GM12878 (cell line): ENCODE measurements at regions not wholly inside any gene's neighbourhood (a gene's known extent, or its start where the extent isn't known, plus 50 kb on each side); places are given as distances from the start of the nearest gene placed in this dataset.

Experiments used
- ATAC-seq: fragments of 200-7000 bp; cut with Tn5 transposase; 3 replicates; pipeline ENCODE4 v1.9.1; 2020; ENCODE audit warnings: mild to moderate bottlenecking, moderate library complexity
- BruUV-seq: library from RNA; stranded (reverse); fragments of 400-500 nt; replicated peaks from 2 replicates; lab custom pipeline; 2021; lab: Mats Ljungman, UMichigan
- CTCF ChIA-PET: fragments of 300-600 bp; sonication (Branson Sonifier 250); formaldehyde crosslinking; extraction: SDS; loops from one replicate; lab custom pipeline; 2021; ENCODE audit warnings: inconsistent platforms; lab: Yijun Ruan, JAX
- POLR2A ChIA-PET: fragments of 350-600 bp; formaldehyde crosslinking; extraction: SDS; loops from one replicate; lab custom pipeline; 2021; ENCODE audit warnings: inconsistent platforms; lab: Charles Lee
- RAD21 ChIA-PET: fragments of 300-600 bp; sonication (Branson Sonifier 250); formaldehyde crosslinking; loops from one replicate; lab custom pipeline; 2023; ENCODE audit warnings: antibody characterized with exemption; ENCODE audit not compliant: unreplicated experiment; lab: Charles Lee
- SMC1A ChIA-PET: fragments of 300-600 bp; sonication (Branson Sonifier 250); formaldehyde crosslinking; loops from one replicate; lab custom pipeline; 2023; ENCODE audit not compliant: unreplicated experiment, uncharacterized antibody; lab: Charles Lee
- DNase-seq: peaks from one replicate; pipeline ENCODE4 v3.0.0-alpha.2; 2011; ENCODE audit warnings: low read depth, low spot score
- FAIRE-seq: peaks from 3 replicates; lab custom pipeline; 2011; peaks lifted over from hg19 to GRCh38; lab: Jason Lieb, UNC
- H2AFZ ChIP-seq: 2 replicates; pipeline ENCODE4 v1.6.0; 2011; ENCODE audit warnings: low read depth, low read length, control low read depth; ENCODE audit not compliant: control insufficient read depth
- H3K27ac ChIP-seq: 2 replicates; pipeline ENCODE4 v1.5.1; 2011; ENCODE audit warnings: control low read depth; ENCODE audit not compliant: control insufficient read depth, insufficient read depth
- H3K27me3 ChIP-seq, 2 experiments: replicated peaks in 1 of 2; 2 replicates each; pipeline versions ENCODE4 v1.6.0 to v1.6.1; 2011; ENCODE audit warnings: low read length in 1 of 2; ENCODE audit not compliant: control insufficient read depth in 2 of 2, insufficient read depth in 2 of 2
- H3K36me3 ChIP-seq, 2 experiments: 2 replicates each; pipeline ENCODE4 v1.5.1; 2011; ENCODE audit warnings: low read length in 1 of 2; ENCODE audit not compliant: control insufficient read depth in 2 of 2, insufficient read depth in 2 of 2
- H3K4me1 ChIP-seq: 2 replicates; pipeline ENCODE4 v1.6.1; 2011; ENCODE audit warnings: mild to moderate bottlenecking, low read length, moderate library complexity, mixed read lengths; ENCODE audit not compliant: control insufficient read depth, insufficient read depth
- H3K4me2 ChIP-seq: 2 replicates; pipeline ENCODE4 v1.6.0; 2011; ENCODE audit warnings: control low read depth; ENCODE audit not compliant: control insufficient read depth, insufficient read depth
- H3K4me3 ChIP-seq: fragments of 200-600 bp; sonication (generic); 2 replicates; pipeline ENCODE4 v1.5.1; 2016
- H3K79me2 ChIP-seq: 2 replicates; pipeline ENCODE4 v1.6.0; 2011; ENCODE audit warnings: low read length; ENCODE audit not compliant: control insufficient read depth, insufficient read depth
- H3K9ac ChIP-seq: 2 replicates; pipeline ENCODE4 v1.8.0; 2011; ENCODE audit warnings: low read length, control low read depth, mixed read lengths; ENCODE audit not compliant: control insufficient read depth, insufficient read depth
- H3K9me3 ChIP-seq: replicated peaks from 3 replicates; pipeline ENCODE4 v1.5.1; 2011; ENCODE audit warnings: mild to moderate bottlenecking, low read length; ENCODE audit not compliant: control insufficient read depth, insufficient read depth
- H4K20me1 ChIP-seq: 2 replicates; pipeline ENCODE4 v1.6.0; 2011; ENCODE audit not compliant: control insufficient read depth, insufficient read depth
- ATF3 ChIP-seq: IDR thresholded peaks from 2 replicates; pipeline ENCODE4 v1.6.1; 2011; ENCODE audit warnings: low read depth, mild to moderate bottlenecking, low read length, moderate library complexity, borderline replicate concordance; ENCODE audit errors: extremely low read depth
- CBX3 ChIP-seq: fragments of 200-600 bp; sonication (generic); IDR thresholded peaks from 2 replicates; pipeline ENCODE4 v1.6.1; 2016; ENCODE audit warnings: low read depth, borderline replicate concordance
- CHD4 ChIP-seq: fragments of 200-600 bp; sonication (generic); IDR thresholded peaks from 2 replicates; pipeline ENCODE4 v1.6.1; 2016; ENCODE audit warnings: mild to moderate bottlenecking
- CREM ChIP-seq: IDR thresholded peaks from 2 replicates; pipeline ENCODE4 v1.6.1; 2014; ENCODE audit warnings: antibody characterized with exemption, low read depth
- EGR1 ChIP-seq, 2 experiments: IDR thresholded peaks; 1 replicate in 1 of 2; 2 replicates in 1 of 2; pipeline ENCODE4 v1.6.1; 2011 to 2012; ENCODE audit warnings: low read depth in 2 of 2, low read length in 2 of 2, borderline replicate concordance in 1 of 2, mild to moderate bottlenecking in 1 of 2, moderate library complexity in 1 of 2
- GABPA ChIP-seq: IDR thresholded peaks from 2 replicates; pipeline ENCODE4 v1.6.1; 2014; ENCODE audit warnings: antibody characterized with exemption, low read depth, mild to moderate bottlenecking, inconsistent platforms
- HCFC1 ChIP-seq: fragments of 150-350 bp; IDR thresholded peaks from 2 replicates; pipeline ENCODE4 v1.6.1; 2014; ENCODE audit warnings: low read length
- IRF4 ChIP-seq: IDR thresholded peaks from 2 replicates; pipeline ENCODE4 v1.6.1; 2011; ENCODE audit warnings: low read depth, low read length
- NFYB ChIP-seq: IDR thresholded peaks from 2 replicates; pipeline ENCODE4 v1.6.1; 2011; ENCODE audit warnings: low read depth, mild to moderate bottlenecking, low read length, improper control_type of control experiment, moderate library complexity; ENCODE audit not compliant: insufficient read depth
- NRF1 ChIP-seq: conservative IDR thresholded peaks from 2 replicates; pipeline ENCODE4 v1.6.1; 2011; ENCODE audit warnings: mild to moderate bottlenecking, low read depth, low read length, improper control_type of control experiment
- PAX5 ChIP-seq: IDR thresholded peaks from 2 replicates; pipeline ENCODE4 v1.6.1; 2011; ENCODE audit warnings: low read depth, low read length, borderline replicate concordance
- RCOR1 ChIP-seq: conservative IDR thresholded peaks from 2 replicates; pipeline ENCODE4 v1.6.1; 2012; ENCODE audit warnings: low read depth, low read length, improper control_type of control experiment
- SUZ12 ChIP-seq: fragments of 200-600 bp; sonication (generic); IDR thresholded peaks from one replicate; pipeline ENCODE4 v1.6.1; 2018; ENCODE audit warnings: antibody characterized with exemption, mild to moderate bottlenecking; ENCODE audit not compliant: unreplicated experiment
- TCF12 ChIP-seq: IDR thresholded peaks from 2 replicates; pipeline ENCODE4 v1.6.1; 2011; ENCODE audit warnings: low read depth, mild to moderate bottlenecking, low read length
- ZNF207 ChIP-seq: fragments of 450-650 bp; IDR thresholded peaks from 2 replicates; pipeline ENCODE4 v1.6.1; 2014; ENCODE audit warnings: antibody characterized with exemption, mild to moderate bottlenecking, borderline replicate concordance
- ZNF217 ChIP-seq: fragments of 450-650 bp; IDR thresholded peaks from 2 replicates; pipeline ENCODE4 v1.6.1; 2017; ENCODE audit warnings: antibody characterized with exemption, mild to moderate bottlenecking
- ZSCAN29 ChIP-seq: fragments of 450-650 bp; IDR thresholded peaks from 2 replicates; pipeline ENCODE4 v1.6.1; 2017; ENCODE audit warnings: mild to moderate bottlenecking, moderate library complexity
- in situ Hi-C: fragments of 300-500 bp; cut with MboI; formaldehyde crosslinking; loops from 9 replicates; pipeline ENCODE4 v1.14.3; 2018; ENCODE audit warnings: mixed read lengths
- intact Hi-C: fragments of 100-400 bp; cut with micrococcal nuclease; formaldehyde crosslinking; loops from one replicate; pipeline ENCODE4 v1.14.2; 2022; ENCODE audit not compliant: unreplicated experiment
- TF ChIP-seq, protein P1 (sequence below): fragments of 450-650 bp; IDR thresholded peaks from 2 replicates; pipeline ENCODE4 v1.6.1; 2016; ENCODE audit warnings: mild to moderate bottlenecking

DNA sequence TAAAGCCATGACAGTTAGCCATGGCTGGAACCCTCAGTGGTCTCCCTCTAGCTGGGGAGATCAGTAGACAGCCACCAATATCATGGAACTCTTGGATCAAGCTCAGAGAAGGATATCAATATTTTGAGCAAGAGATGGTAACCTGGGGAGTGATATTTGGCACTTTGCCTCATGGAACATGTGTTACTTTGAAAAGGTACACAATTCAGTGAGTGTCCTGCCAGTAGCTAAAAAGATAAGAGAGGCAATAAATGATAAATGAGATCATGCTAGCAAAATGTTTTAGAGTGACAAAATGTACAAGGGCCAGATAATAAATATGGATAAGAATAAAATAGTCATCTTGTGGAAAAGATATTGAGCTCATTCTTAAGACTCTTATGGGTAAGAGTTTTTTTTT lies 1618.7 kb downstream of the OLFM4 start:
- H3K27me3 ChIP-seq, result no peaks in the 10 kb centered on the region
- H2AFZ ChIP-seq, result no peak overlapping the region
- H3K27ac ChIP-seq, result no peak overlapping the region
- ChIA-PET RAD21 (no interaction called here), SMC1A (no interaction called here), POLR2A (no interaction called here), CTCF (no interaction called here)
- H3K4me1 ChIP-seq, result no peaks in the 10 kb centered on the region
- H3K79me2 ChIP-seq, result no peaks in the 10 kb centered on the region
- BruUV-seq, result no TSS peak
- DNase-seq (no peak), FAIRE-seq (no peak), ATAC-seq (no peak)
- no peak overlapping the region for H3K4me2 ChIP-seq
- intact Hi-C loops (no loop called here), in situ Hi-C loops (no loop called here)
- H3K36me3 ChIP-seq, result no peaks in the 10 kb centered on the region
- no peak overlapping the region for H3K4me3 ChIP-seq
- H4K20me1 ChIP-seq, result no peaks in the 10 kb centered on the region
- no peaks in the 10 kb centered on the region; the same call in 2 of the 3 replicates for H3K9me3 ChIP-seq
- TF ChIP-seq ZNF217 (no peak), SUZ12 (no peak), CBX3 (no peak), RCOR1 (no peak), IRF4 (no peak), NRF1 (no peak), ATF3 (no peak), EGR1 (IDR thresholded peaks at IDR 0.05; ENCODE audit: borderline replicate concordance in 1 of 2, low read depth in 2 of 2, low read length in 2 of 2) (no peak), TCF12 (no peak), GABPA (no peak), ZNF207 (no peak), ZSCAN29 (no peak), CHD4 (no peak), CREM (no peak), HCFC1 (no peak), NFYB (no peak), PAX5 (no peak)
- TF ChIP-seq, protein P1, sequence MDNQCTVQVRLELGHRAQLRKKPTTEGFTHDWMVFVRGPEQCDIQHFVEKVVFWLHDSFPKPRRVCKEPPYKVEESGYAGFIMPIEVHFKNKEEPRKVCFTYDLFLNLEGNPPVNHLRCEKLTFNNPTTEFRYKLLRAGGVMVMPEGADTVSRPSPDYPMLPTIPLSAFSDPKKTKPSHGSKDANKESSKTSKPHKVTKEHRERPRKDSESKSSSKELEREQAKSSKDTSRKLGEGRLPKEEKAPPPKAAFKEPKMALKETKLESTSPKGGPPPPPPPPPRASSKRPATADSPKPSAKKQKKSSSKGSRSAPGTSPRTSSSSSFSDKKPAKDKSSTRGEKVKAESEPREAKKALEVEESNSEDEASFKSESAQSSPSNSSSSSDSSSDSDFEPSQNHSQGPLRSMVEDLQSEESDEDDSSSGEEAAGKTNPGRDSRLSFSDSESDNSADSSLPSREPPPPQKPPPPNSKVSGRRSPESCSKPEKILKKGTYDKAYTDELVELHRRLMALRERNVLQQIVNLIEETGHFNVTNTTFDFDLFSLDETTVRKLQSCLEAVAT, result no peak
- H3K9ac ChIP-seq, result no peak overlapping the region
